HepG2 (cell line): ENCODE measurements at regions not wholly inside any gene's neighbourhood (a gene's known extent, or its start where the extent isn't known, plus 50 kb on each side); places are given as distances from the start of the nearest gene placed in this dataset.
"Not testable (repeated sequence)": the region's sequence is repeated elsewhere in the genome, so short reads cannot be mapped to it uniquely, and the experiment has no call there.

Experiments
- BCL6 ChIP-seq: IDR thresholded peaks from 2 replicates; pipeline ENCODE4 v1.6.1; 2016; ENCODE audit warnings: missing genetic modification reagents, missing compliant biosample characterization
- GATAD2A ChIP-seq: IDR thresholded peaks from 2 replicates; pipeline ENCODE4 v1.6.1; 2016
- HDAC2 ChIP-seq: sonication (generic); formaldehyde crosslinking; IDR thresholded peaks from 2 replicates; pipeline ENCODE4 v1.4.0; 2020; ENCODE audit warnings: missing genetic modification reagents
- NCOA2 ChIP-seq: sonication (generic); formaldehyde crosslinking; IDR thresholded peaks from 2 replicates; pipeline ENCODE4 v1.8.0; 2022; ENCODE audit warnings: inconsistent platforms
- RBFOX2 ChIP-seq: fragments of 200-400 bp; formaldehyde crosslinking; IDR thresholded peaks from 2 replicates; pipeline ENCODE4 v1.6.1; 2017; ENCODE audit warnings: low read depth, mild to moderate bottlenecking, low read length
- ZBTB21 ChIP-seq: sonication (generic); formaldehyde crosslinking; IDR thresholded peaks from 2 replicates; pipeline ENCODE4 v1.4.0; 2020; ENCODE audit warnings: missing genetic modification reagents
- ZNF331 ChIP-seq: sonication (generic); formaldehyde crosslinking; IDR thresholded peaks from 2 replicates; pipeline ENCODE4 v1.4.0; 2020; ENCODE audit warnings: missing genetic modification reagents
- ZNF644 ChIP-seq: IDR thresholded peaks from 2 replicates; pipeline ENCODE4 v1.6.1; 2016; ENCODE audit warnings: low read depth
- ZSCAN9 ChIP-seq: IDR thresholded peaks from 2 replicates; pipeline ENCODE4 v1.6.1; 2016; ENCODE audit warnings: borderline replicate concordance
- TF ChIP-seq, protein P1 (sequence below): sonication (generic); formaldehyde crosslinking; IDR thresholded peaks from 2 replicates; pipeline ENCODE4 v1.5.1; 2020; ENCODE audit warnings: mild to moderate bottlenecking, missing genetic modification reagents
- TF ChIP-seq, protein P2 (sequence below): sonication (generic); formaldehyde crosslinking; IDR thresholded peaks from 2 replicates; pipeline ENCODE4 v1.8.0; 2022; ENCODE audit warnings: mild to moderate bottlenecking, missing genetic modification reagents
- TF ChIP-seq, protein P3 (sequence below): sonication (generic); formaldehyde crosslinking; IDR thresholded peaks from 2 replicates; pipeline ENCODE4 v1.5.1; 2020; ENCODE audit warnings: missing genetic modification reagents, mild to moderate bottlenecking, borderline replicate concordance
- TF ChIP-seq, protein P4 (sequence below): sonication (generic); formaldehyde crosslinking; conservative IDR thresholded peaks from 2 replicates; pipeline ENCODE4 v1.4.0; 2020; ENCODE audit warnings: mild to moderate bottlenecking, missing genetic modification reagents, moderate library complexity
- TF ChIP-seq, protein P5 (sequence below), 2 experiments: sonication (generic) in 1 of 2; formaldehyde crosslinking in 1 of 2; IDR thresholded peaks; 2 replicates each; pipeline versions ENCODE4 v1.4.0 to v1.6.1; 2016 to 2020; ENCODE audit warnings: borderline replicate concordance in 1 of 2, low read depth in 1 of 2, mild to moderate bottlenecking in 1 of 2, missing genetic modification reagents in 1 of 2

DNA sequence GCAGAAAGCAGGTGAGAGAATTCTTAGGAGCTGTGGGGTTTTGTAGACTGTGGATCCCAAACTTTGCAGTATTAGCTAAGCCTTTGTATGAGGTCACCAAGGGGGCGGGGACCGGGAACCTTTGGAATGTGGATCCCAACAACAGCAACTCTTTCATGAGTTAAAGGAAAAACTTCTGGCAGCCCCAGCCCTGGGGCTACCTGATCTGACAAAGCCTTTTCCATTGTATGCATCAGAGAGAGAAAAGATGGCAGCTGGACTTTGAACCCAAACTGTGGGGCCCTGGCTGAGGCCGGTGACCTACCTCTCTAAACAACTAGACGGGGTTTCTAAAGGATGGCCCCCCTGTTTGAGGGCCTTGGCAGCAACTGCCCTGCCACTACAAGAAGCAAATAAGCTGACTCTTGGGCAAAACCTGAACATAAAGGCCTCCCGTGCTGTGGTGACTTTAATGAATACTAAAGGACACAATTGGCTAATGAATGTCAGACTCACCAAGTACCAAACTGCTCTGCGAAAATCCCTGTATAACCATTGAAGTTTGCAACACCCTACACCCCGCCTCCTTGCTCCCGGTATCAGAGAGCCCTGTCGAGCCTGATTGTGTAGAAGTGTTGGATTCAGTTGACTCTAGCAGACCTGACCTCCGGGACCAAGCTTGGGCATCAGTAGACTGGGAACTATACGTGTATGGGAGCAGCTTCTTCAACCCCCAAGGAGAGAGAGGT is 146.9 kb upstream of the OSBPL11 start (continued):
- TF ChIP-seq ZSCAN9 (CRISPR knock-in tag) (0 out of 2 replicates have a peak, but pooled peaks have one; percentile 15), ZNF331 (CRISPR knock-in tag) (0 out of 2 replicates have a peak, but pooled peaks have one; percentile 19), RBFOX2 (0 out of 2 replicates have a peak, but pooled peaks have one; percentile 23), BCL6 (CRISPR knock-in tag) (0 out of 2 replicates have a peak, but pooled peaks have one; percentile 16), GATAD2A (peak; percentile 71), NCOA2 (CRISPR knock-in tag) (peak; percentile 58; the same call in 1 of the 2 replicates), ZNF644 (CRISPR knock-in tag) (peak; percentile 26; the same call in 1 of the 2 replicates), HDAC2 (peak; percentile 22; the same call in 1 of the 2 replicates), ZBTB21 (CRISPR knock-in tag) (peak; percentile 72; the same call in 1 of the 2 replicates)
- TF ChIP-seq, protein P1, sequence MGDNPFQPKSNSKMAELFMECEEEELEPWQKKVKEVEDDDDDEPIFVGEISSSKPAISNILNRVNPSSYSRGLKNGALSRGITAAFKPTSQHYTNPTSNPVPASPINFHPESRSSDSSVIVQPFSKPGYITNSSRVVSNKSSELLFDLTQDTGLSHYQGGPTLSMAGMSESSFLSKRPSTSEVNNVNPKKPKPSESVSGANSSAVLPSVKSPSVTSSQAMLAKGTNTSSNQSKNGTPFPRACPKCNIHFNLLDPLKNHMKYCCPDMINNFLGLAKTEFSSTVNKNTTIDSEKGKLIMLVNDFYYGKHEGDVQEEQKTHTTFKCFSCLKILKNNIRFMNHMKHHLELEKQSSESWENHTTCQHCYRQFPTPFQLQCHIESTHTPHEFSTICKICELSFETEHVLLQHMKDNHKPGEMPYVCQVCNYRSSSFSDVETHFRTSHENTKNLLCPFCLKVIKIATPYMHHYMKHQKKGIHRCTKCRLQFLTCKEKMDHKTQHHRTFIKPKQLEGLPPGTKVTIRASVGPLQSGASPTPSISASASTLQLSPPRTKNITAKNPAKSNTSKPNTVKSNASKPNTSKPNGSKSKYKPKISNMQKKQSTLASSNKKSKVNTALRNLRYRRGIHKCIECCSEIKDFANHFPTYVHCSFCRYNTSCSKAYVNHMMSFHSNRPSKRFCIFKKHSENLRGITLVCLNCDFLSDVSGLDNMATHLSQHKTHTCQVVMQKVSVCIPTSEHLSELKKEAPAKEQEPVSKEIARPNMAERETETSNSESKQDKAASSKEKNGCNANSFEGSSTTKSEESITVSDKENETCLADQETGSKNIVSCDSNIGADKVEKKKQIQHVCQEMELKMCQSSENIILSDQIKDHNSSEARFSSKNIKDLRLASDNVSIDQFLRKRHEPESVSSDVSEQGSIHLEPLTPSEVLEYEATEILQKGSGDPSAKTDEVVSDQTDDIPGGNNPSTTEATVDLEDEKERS (CRISPR knock-in tag), result 0 out of 2 replicates have a peak, but pooled peaks have one; percentile 61
- TF ChIP-seq, protein P2, sequence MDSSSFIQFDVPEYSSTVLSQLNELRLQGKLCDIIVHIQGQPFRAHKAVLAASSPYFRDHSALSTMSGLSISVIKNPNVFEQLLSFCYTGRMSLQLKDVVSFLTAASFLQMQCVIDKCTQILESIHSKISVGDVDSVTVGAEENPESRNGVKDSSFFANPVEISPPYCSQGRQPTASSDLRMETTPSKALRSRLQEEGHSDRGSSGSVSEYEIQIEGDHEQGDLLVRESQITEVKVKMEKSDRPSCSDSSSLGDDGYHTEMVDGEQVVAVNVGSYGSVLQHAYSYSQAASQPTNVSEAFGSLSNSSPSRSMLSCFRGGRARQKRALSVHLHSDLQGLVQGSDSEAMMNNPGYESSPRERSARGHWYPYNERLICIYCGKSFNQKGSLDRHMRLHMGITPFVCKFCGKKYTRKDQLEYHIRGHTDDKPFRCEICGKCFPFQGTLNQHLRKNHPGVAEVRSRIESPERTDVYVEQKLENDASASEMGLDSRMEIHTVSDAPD (CRISPR knock-in tag), result 0 out of 2 replicates have a peak, but pooled peaks have one; percentile 24
- TF ChIP-seq, protein P3, sequence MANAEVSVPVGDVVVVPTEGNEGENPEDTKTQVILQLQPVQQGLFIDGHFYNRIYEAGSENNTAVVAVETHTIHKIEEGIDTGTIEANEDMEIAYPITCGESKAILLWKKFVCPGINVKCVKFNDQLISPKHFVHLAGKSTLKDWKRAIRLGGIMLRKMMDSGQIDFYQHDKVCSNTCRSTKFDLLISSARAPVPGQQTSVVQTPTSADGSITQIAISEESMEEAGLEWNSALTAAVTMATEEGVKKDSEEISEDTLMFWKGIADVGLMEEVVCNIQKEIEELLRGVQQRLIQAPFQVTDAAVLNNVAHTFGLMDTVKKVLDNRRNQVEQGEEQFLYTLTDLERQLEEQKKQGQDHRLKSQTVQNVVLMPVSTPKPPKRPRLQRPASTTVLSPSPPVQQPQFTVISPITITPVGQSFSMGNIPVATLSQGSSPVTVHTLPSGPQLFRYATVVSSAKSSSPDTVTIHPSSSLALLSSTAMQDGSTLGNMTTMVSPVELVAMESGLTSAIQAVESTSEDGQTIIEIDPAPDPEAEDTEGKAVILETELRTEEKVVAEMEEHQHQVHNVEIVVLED (CRISPR knock-in tag), result 0 out of 2 replicates have a peak, but pooled peaks have one; percentile 17
- TF ChIP-seq, protein P4, sequence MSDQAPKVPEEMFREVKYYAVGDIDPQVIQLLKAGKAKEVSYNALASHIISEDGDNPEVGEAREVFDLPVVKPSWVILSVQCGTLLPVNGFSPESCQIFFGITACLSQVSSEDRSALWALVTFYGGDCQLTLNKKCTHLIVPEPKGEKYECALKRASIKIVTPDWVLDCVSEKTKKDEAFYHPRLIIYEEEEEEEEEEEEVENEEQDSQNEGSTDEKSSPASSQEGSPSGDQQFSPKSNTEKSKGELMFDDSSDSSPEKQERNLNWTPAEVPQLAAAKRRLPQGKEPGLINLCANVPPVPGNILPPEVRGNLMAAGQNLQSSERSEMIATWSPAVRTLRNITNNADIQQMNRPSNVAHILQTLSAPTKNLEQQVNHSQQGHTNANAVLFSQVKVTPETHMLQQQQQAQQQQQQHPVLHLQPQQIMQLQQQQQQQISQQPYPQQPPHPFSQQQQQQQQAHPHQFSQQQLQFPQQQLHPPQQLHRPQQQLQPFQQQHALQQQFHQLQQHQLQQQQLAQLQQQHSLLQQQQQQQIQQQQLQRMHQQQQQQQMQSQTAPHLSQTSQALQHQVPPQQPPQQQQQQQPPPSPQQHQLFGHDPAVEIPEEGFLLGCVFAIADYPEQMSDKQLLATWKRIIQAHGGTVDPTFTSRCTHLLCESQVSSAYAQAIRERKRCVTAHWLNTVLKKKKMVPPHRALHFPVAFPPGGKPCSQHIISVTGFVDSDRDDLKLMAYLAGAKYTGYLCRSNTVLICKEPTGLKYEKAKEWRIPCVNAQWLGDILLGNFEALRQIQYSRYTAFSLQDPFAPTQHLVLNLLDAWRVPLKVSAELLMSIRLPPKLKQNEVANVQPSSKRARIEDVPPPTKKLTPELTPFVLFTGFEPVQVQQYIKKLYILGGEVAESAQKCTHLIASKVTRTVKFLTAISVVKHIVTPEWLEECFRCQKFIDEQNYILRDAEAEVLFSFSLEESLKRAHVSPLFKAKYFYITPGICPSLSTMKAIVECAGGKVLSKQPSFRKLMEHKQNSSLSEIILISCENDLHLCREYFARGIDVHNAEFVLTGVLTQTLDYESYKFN (CRISPR knock-in tag), result peak; percentile 85
- TF ChIP-seq, protein P5, sequence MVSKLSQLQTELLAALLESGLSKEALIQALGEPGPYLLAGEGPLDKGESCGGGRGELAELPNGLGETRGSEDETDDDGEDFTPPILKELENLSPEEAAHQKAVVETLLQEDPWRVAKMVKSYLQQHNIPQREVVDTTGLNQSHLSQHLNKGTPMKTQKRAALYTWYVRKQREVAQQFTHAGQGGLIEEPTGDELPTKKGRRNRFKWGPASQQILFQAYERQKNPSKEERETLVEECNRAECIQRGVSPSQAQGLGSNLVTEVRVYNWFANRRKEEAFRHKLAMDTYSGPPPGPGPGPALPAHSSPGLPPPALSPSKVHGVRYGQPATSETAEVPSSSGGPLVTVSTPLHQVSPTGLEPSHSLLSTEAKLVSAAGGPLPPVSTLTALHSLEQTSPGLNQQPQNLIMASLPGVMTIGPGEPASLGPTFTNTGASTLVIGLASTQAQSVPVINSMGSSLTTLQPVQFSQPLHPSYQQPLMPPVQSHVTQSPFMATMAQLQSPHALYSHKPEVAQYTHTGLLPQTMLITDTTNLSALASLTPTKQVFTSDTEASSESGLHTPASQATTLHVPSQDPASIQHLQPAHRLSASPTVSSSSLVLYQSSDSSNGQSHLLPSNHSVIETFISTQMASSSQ (IDR thresholded peaks at IDR 0.05; ENCODE audit: low read depth), result not testable (repeated sequence)
- TF ChIP-seq, protein P5 (CRISPR knock-in tag; IDR thresholded peaks at IDR 0.05; ENCODE audit: borderline replicate concordance), result peak; percentile 37; the same call in 1 of the 2 replicates
